Omental fat pad (tissue), 3 donors: ENCODE measurements at regions not wholly inside any gene's neighbourhood (a gene's known extent, or its start where the extent isn't known, plus 50 kb on each side); places are given as distances from the start of the nearest gene placed in this dataset.
"Not testable (repeated sequence)": the region's sequence is repeated elsewhere in the genome, so short reads cannot be mapped to it uniquely, and the experiment has no call there.

Experiments used
- ATAC-seq: fragments of 150-250 bp; one replicate; pipeline ENCODE4 v1.9.1; 2016; ENCODE audit warnings: mild to moderate bottlenecking, moderate library complexity; ENCODE audit not compliant: low FRiP score
- DNase-seq: peaks from one replicate; pipeline ENCODE4 v3.0.0-alpha.2; 2019; ENCODE audit warnings: low spot score
- CTCF ChIP-seq, 3 donors: fragments of 450-650 bp; IDR thresholded peaks; one replicate each; pipeline ENCODE4 v1.5.1; 2016 to 2017; ENCODE audit warnings: antibody characterized with exemption in 3 of 3, mild to moderate bottlenecking in 3 of 3, moderate library complexity in 2 of 3

DNA sequence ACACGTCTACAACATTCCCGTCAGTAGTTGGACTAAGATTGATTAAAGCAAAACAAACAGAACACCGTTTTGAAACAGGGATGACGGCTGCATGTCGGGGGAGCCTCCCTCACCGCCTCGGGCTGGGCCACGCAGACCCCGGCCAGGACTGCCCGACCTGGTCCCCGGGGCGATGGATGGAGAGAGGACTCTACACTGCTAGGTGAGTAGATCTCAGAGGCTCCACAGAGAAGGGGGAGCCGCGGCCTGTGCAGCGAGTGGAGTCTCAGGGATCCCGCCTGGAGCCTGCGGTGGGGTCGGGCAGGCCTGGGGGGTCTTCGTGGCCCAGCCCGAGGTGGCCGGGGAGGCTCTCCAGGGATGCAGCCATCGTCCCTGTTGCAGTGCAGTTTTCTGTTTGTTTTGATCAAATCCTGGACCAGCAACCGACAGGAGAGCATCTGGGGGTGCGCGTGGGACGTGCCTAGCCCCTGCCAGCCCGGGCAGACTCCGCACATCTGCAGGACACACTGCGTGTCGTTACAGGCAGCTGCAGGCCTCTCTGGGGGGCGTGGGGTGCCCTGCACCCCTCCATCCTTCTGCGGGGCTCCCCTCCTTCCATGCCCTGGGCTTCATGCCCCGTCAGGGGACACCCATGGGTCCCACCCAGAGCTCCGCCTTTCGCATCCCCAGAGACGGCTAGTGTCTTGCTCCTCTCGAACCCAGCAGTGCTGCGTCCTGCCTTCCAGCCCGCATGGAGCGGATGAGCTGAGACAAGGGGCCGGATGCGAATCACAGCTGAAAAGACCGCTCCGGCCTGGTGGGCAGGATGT lies 143.6 kb downstream of the RTP5 start:
- ATAC-seq (no peak), DNase-seq (no peak)

DNA sequence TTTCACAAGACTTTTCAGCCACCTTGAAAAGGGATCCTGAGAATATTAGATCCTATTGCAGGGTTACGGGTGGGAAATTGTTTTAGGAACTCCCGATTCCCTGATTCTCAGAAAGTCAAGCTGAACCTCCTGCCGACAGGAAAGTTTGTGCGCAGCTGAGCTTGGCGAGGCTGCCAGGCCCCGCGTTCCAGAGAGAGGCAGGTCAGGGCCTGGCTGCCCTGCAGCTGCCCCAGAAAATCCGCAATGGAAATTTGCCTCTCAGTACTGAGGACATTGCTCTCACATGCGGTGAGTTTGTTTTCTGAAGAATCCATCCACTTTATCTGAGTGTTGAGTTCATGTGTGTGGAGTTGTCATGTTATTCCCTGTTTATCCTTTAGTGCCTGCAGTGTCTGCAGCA lies 144.2 kb downstream of the RTP5 start:
- ATAC-seq (no peak), DNase-seq (no peak)
- no peak for TF ChIP-seq CTCF (IDR thresholded peaks at IDR 0.05)

More for the DNA sequence above, 143.6 kb downstream of the RTP5 start:
- TF ChIP-seq CTCF (IDR thresholded peaks at IDR 0.05) = no peak

DNA sequence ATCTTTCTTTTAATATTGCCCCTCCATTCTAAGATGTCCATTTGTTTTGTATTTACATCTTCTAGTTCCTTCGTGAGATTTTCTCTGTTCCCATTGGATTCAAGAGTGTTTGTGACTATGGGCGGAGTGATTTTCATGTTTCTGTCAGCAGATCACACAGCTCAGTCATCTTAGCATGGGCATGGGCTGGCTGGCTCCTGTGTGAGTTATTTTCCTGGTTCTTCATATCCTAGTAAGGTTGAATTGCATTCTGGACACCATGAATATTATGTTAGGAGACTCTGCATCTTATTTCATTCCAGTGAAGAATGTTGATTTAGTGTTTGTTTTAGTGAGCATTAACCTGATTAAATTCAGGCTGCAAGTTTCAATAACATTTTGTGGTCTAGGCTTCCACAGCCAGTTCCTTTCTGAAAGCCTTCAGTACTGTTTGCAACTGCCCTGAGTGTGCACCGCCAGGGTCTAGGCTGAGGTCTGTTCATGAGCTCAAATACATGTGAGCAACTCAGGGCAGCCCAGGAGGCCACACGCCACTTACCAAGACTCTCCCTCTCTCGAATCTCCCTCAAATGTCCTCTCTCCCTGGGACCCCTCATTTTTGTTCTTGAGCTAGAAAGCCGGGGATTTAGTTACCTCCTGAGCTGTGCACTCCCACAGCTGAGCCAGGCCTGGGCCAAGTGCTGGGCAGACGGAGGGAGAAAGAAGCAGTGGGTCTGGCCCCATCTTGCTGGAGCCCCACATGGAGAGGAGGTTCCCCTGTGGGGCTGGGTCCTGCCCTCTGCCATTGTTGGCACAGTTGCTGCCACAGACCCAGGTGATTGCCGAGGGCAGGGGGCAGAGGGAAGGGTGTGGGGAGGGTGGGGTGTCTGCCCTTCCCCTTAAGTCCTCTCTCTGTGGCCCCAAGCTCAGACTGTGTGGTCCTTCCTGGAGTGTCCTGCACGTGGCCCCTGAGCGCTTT lies 145.9 kb downstream of the RTP5 start:
- TF ChIP-seq CTCF (IDR thresholded peaks at IDR 0.05) = no peak
- ATAC-seq (no peak), DNase-seq (no peak)

- ATAC-seq (no peak), DNase-seq (no peak)
- no peak for TF ChIP-seq CTCF (IDR thresholded peaks at IDR 0.05)
Measured at GRCh38 chr2:242017086-242017485, 147.6 kb downstream of the RTP5 start.

DNA sequence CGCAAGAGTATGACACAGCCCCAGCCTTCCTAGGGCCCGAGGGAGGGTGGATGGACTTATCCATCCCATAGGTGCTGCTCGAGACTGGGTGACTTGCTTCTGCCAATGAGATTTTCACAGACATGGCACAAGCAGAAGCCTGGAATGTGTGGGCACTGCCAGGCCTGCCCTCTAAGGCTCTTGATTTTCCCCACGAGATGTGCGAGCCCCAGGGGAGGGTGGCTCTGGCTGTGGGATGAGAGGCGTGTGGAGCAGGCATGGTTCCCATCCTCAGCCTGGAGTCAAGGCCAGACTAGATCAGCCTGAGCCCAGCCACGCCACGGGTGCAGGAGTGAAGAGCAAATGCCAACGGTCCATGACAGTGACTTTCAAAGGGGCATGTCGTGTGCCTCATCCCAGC lies 148.9 kb downstream of the RTP5 start:
- ATAC-seq, DNase-seq: not testable (repeated sequence)

GRCh38 chr2:242019344-242019743 lies 149.8 kb downstream of the RTP5 start:
- DNase-seq (no peak), ATAC-seq (no peak)
- TF ChIP-seq CTCF (IDR thresholded peaks at IDR 0.05) = no peak

DNA sequence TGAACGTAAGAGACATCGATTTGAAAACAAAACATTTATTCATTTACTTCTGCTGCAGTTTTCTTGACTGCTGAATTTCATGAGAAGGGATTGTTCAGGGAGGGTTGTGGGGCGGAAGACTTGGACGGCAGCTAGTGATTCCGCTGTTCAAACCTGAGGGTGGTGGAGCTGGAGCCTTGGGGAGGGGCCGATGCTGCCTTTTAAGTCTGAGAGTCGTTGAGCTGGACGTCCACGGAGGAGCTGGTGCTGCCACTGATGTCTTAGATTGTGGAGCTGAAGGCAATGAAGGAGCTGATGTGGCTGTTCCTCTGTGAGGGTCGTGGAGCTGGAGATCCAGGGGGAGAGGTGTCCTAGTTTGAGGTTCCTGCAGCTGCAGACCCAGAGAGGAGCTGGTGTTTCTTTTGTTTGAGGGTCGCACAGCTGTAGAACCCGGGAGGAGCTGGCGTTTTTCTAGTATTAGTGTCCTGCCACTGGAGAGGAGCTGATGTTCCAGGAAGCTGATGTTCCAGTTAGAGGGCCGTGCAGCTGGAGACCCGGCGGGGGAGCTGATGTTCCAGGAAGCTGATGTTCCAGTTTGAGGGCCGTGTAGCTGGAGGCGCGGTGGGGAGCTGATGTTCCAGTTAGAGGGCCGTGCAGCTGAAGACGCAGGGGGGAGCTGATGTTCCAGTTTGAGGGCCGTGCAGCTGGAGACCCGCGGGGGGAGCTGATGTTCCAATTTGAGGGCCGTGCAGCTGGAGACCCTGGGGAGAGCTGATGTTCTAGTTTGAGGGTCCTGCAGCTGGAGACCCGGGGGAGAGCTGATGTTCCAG lies 150.9 kb downstream of the RTP5 start:
- ATAC-seq (no peak), DNase-seq (no peak)
- TF ChIP-seq CTCF (IDR thresholded peaks at IDR 0.05) = no peak
